Spleen (tissue), 11 donors: ENCODE measurements at regions not wholly inside any gene's neighbourhood (a gene's known extent, or its start where the extent isn't known, plus 50 kb on each side); places are given as distances from the start of the nearest gene placed in this dataset.

Experiments
- DNase-seq: peaks from one replicate; pipeline ENCODE4 v3.0.0-alpha.2; 2020
- H3K27ac ChIP-seq, 8 donors: fragments of 200-600 bp; sonication (generic) in 7 of 8; 1 replicate in 4 of 8; 2 replicates in 4 of 8; pipeline versions ENCODE4 v1.5.0 to v1.8.0; 2016 to 2021; ENCODE audit warnings: inconsistent platforms in 4 of 8, mild to moderate bottlenecking in 4 of 8, moderate library complexity in 1 of 8
- H3K27me3 ChIP-seq, 7 donors: fragments of 200-600 bp; sonication (generic) in 6 of 7; replicated peaks in 1 of 7; 1 replicate in 4 of 7; 2 replicates in 3 of 7; pipeline versions ENCODE4 v1.5.0 to v1.8.0; 2016 to 2021; ENCODE audit warnings: inconsistent platforms in 3 of 7, mild to moderate bottlenecking in 1 of 7
- H3K36me3 ChIP-seq, 6 donors: fragments of 200-600 bp; sonication (generic) in 5 of 6; 1 replicate in 4 of 6; 2 replicates in 2 of 6; pipeline versions ENCODE4 v1.5.0 to v1.8.0; 2016 to 2021; ENCODE audit warnings: inconsistent platforms in 2 of 6
- H3K4me1 ChIP-seq, 6 donors: fragments of 200-600 bp; sonication (generic) in 5 of 6; 1 replicate in 3 of 6; 2 replicates in 3 of 6; pipeline versions ENCODE4 v1.5.0 to v1.8.0; 2016 to 2021; ENCODE audit warnings: inconsistent platforms in 3 of 6
- H3K4me3 ChIP-seq, 8 donors: fragments of 200-600 bp; sonication (generic) in 7 of 8; 1 replicate in 4 of 8; 2 replicates in 4 of 8; pipeline versions ENCODE4 v1.5.0 to v1.8.0; 2016 to 2021; ENCODE audit warnings: inconsistent platforms in 4 of 8, mild to moderate bottlenecking in 4 of 8, moderate library complexity in 2 of 8
- H3K9me3 ChIP-seq, 8 donors: fragments of 200-600 bp; sonication (generic) in 7 of 8; 1 replicate in 4 of 8; 2 replicates in 4 of 8; pipeline versions ENCODE4 v1.5.0 to v1.8.0; 2016 to 2021; ENCODE audit warnings: inconsistent platforms in 4 of 8
- CTCF ChIP-seq, 11 experiments: fragments of 200-600 bp in 7 of 11; fragments of 450-650 bp in 4 of 11; sonication (generic) in 4 of 11; IDR thresholded peaks in 8 of 11; conservative IDR thresholded peaks in 3 of 11; 1 replicate in 7 of 11; 2 replicates in 4 of 11; pipeline versions ENCODE4 v1.4.0 to v1.8.0; 2016 to 2021; ENCODE audit warnings: antibody characterized with exemption in 11 of 11, inconsistent platforms in 4 of 11, mild to moderate bottlenecking in 1 of 11
- POLR2A ChIP-seq, 3 donors: fragments of 450-650 bp; IDR thresholded peaks; one replicate each; pipeline ENCODE4 v1.5.1; 2017; ENCODE audit warnings: antibody characterized with exemption in 3 of 3, mild to moderate bottlenecking in 1 of 3
- POLR2AphosphoS5 ChIP-seq, 3 donors: sonication (generic); formaldehyde crosslinking; IDR thresholded peaks; one replicate each; pipeline ENCODE4 v1.5.1; 2017; ENCODE audit warnings: antibody characterized with exemption in 3 of 3
- WGBS, 5 donors: extraction: QIAGEN DNeasy Blood & Tissue Kit in 3 of 5; methylation state at CpG; one replicate each; pipeline versions ENCODE4 v1.1.5 to v1.1.7; 2013 to 2018; 5-methylcytosine and 5-hydroxymethylcytosine counted together
- intact Hi-C: fragments of 100-400 bp; cut with DNase I; formaldehyde crosslinking; loops from one replicate; pipeline ENCODE4 v1.15.0; 2023; ENCODE audit warnings: low total_unique reads
- donor health status: healthy with polysubstance abuse.
- donor health status: DM: no; HTN: no; CAD: no; lungs with moderate emphysema.
- donor health status: DM: no; HTN: no; CAD: no.
- donor health status: Bipolar disorder and iron deficiency.
- donor health status: healthy.
- donor health status: DM: no; HTN: no; CAD: no.
- donor health status: DM: yes; HTN: yes; CAD: no.

GRCh38 chr11:70910835-70911234 lies 341.5 kb downstream of the SHANK2 start:
- no peak overlapping the region for H3K27ac ChIP-seq
- 72 to 85% (median 77%) methylated on average over 7 of the region's 7 CpGs for WGBS, 5 donors
- no peaks in the 10 kb centered on the region for H3K4me1 ChIP-seq
- no peaks in the 10 kb centered on the region for H3K9me3 ChIP-seq
- H3K4me3 ChIP-seq: no peak overlapping the region
- H3K36me3 ChIP-seq: no peaks in the 10 kb centered on the region
- intact Hi-C loops: no loop called here
- no peak for TF ChIP-seq POLR2AphosphoS5 (IDR thresholded peaks at IDR 0.05)
- TF ChIP-seq CTCF (IDR thresholded peaks at IDR 0.05 in 8 of 11, conservative IDR thresholded peaks at IDR 0.05 in 3 of 11): no peak
- peak; percentile 9 for DNase-seq
- peaks cover 0 to 54% (median 0%) of the 10 kb centered on the region in 7 donors for H3K27me3 ChIP-seq

DNA sequence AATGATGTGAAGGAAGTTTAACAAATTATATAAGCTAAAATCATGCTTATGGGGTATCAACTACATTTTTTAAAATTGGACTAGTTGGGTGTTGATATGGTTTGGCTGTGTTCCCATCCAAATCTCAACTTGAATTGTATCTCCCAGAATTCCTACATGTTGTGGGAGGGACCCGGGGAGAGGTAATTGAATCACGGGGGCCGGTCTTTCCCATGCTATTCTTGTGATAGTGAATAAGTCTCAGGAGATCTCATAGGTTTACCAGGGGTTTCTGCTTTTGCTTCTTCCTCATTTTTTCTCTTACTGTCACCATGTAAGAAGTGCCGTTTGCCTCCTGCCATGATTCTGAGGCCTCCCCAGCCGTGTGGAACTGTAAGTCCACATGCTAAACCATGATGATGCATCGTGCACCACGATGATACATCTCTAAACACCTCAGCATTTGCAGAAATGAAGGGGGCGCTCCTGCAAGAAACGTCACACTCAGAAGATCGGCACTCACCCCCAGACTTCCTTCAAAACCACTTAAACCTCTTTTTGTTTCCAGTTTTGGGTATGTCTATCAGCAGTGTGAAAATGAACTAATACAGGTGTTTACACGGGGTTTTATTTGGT lies 340.0 kb downstream of the SHANK2 start:
- Histone ChIP-seq H3K27ac (no peak overlapping the region), H3K9me3 (peaks cover 0 to 2% (median under 1%) of the 10 kb centered on the region in 8 donors), H3K4me1 (no peaks in the 10 kb centered on the region), H3K27me3 (peaks cover 0 to 55% (median 0%) of the 10 kb centered on the region in 7 donors), H3K4me3 (no peak overlapping the region), H3K36me3 (no peaks in the 10 kb centered on the region)
- TF ChIP-seq POLR2AphosphoS5 (IDR thresholded peaks at IDR 0.05) (no peak), CTCF (IDR thresholded peaks at IDR 0.05 in 8 of 11, conservative IDR thresholded peaks at IDR 0.05 in 3 of 11) (no peak), POLR2A (IDR thresholded peaks at IDR 0.05) (no peak)
- 41 to 56% (median 45%) methylated on average over 11 of the region's 11 CpGs for WGBS, 5 donors
- peak; percentile 21 for DNase-seq
- intact Hi-C loops: no loop called here

GRCh38 chr11:70913715-70914231 lies 338.6 kb downstream of the SHANK2 start:
- no peak for TF ChIP-seq POLR2AphosphoS5 (IDR thresholded peaks at IDR 0.05)
- no peak for TF ChIP-seq POLR2A (IDR thresholded peaks at IDR 0.05)
- no peak for TF ChIP-seq CTCF (IDR thresholded peaks at IDR 0.05 in 8 of 11, conservative IDR thresholded peaks at IDR 0.05 in 3 of 11)
- intact Hi-C loops: no loop called here
- H3K4me3 ChIP-seq: no peak overlapping the region
- no peaks in the 10 kb centered on the region for H3K36me3 ChIP-seq
- no peaks in the 10 kb centered on the region for H3K4me1 ChIP-seq
- H3K9me3 ChIP-seq: peaks cover 0 to 13% (median 3%) of the 10 kb centered on the region in 8 donors
- no peak overlapping the region for H3K27ac ChIP-seq
- WGBS, 5 donors: 45 to 61% (median 56%) methylated on average over 13 of the region's 13 CpGs
- DNase-seq: peak; percentile 50
- H3K27me3 ChIP-seq: peaks cover 0 to 51% (median 0%) of the 10 kb centered on the region in 7 donors

DNA sequence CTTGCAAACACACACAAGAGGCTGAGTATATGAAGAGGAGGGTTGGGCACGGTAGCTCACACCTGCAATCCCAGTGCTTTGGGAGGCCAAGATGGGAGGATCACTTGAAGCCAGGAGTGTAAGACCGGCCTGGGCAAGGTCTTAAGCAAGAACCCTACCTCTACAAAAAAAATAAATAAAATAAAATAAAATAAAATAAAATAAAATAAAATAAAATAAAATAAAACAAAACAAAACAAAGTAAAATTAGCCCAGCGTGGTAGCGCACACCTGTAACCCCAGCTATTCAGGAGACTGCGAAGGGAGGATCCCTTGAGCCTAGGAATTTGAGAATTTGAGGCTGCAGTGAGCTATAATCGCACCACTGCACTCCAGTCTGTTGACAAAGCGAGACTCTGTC lies 337.9 kb downstream of the SHANK2 start:
- Histone ChIP-seq H3K9me3 (peaks cover 0 to 20% (median 3%) of the 10 kb centered on the region in 8 donors), H3K4me1 (no peaks in the 10 kb centered on the region), H3K4me3 (no peak overlapping the region), H3K27ac (no peak overlapping the region), H3K27me3 (peaks cover 0 to 51% (median 0%) of the 10 kb centered on the region in 7 donors), H3K36me3 (no peaks in the 10 kb centered on the region)
- no peak for DNase-seq
- 87 to 96% (median 93%) methylated on average over 7 of the region's 7 CpGs for WGBS, 5 donors
- TF ChIP-seq CTCF (IDR thresholded peaks at IDR 0.05 in 8 of 11, conservative IDR thresholded peaks at IDR 0.05 in 3 of 11) (no peak), POLR2A (IDR thresholded peaks at IDR 0.05) (no peak), POLR2AphosphoS5 (IDR thresholded peaks at IDR 0.05) (no peak)
- intact Hi-C loops: no loop called here
